Stimulated activated CD8-positive, alpha-beta memory T cell treated with anti-CD3 and anti-CD28 coated beads, Interleukin-7, amount 100 ng/mL, for 48 hours (primary cell): ENCODE measurements at regions not wholly inside any gene's neighbourhood (a gene's known extent, or its start where the extent isn't known, plus 50 kb on each side); places are given as distances from the start of the nearest gene placed in this dataset.

Source experiments
- DNase-seq, 2 donors: peaks; one replicate each; pipeline ENCODE4 v3.0.0-alpha.2; 2020; ENCODE audit warnings: low read depth in 1 of 2; ENCODE audit errors: extremely low read depth in 1 of 2

DNA sequence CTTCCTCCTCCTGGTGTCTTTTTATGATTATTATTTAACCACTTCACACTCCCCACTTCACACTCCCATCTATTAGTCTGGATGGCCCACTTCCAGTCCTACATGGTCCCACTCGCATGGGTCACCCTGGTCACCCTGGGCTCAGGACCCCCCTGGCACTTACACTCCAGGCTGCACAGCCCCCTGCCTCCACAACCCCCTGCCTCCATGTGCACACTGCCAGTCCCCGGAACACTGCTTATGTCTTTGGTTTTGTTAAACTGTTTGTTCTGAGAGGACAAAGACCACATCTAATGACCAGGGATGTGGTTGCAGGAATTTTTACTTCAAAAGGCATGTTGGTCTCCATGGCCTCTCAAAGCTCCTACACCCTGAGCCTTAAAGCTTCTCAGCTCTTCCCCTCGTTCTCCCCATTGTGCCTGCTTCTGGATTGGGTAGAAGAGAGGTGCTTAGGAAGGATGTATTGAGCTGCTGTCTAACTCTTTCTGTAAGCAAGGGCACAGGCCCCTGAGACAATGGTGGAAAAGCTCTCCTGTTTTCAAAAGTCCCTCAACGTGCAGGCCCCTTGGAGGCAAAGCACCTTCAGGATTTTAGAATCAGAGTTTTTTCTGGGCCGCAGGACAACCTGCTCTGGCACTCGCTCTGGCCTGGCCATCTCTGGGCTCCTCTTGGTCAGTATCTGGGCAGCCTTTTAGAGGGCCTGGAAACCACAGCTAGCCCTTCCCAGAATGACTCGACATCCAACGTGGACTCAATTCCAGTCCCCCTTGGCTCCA lies 150.0 kb upstream of the HAAO start:
- no peak for DNase-seq

DNA sequence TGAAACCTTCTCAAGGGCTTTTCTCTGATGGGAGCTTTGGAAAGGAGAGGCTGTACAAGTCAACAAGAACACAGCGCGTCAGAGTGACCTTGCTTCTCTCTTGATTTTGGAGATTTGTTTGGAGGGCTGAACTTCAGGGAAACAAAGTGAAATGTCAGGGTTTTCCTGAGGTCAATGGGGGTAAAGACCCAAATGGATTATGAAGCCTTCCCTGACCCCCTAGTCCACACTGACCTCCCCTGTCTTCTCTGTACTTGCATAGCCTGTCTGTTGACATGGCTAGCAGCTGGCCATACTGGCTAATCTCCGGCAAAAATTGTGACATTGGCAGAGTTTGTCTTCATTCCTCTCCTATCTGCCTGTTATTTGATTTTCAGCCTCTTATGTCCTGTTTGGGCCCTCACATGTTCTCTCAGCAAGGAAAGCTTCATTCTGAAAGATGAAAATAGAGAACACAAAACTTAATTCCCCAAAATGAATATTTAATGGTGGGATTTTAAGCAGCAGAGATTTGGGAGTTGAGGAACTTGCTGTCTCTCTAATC lies 149.3 kb upstream of the HAAO start:
- DNase-seq: no peak

DNA sequence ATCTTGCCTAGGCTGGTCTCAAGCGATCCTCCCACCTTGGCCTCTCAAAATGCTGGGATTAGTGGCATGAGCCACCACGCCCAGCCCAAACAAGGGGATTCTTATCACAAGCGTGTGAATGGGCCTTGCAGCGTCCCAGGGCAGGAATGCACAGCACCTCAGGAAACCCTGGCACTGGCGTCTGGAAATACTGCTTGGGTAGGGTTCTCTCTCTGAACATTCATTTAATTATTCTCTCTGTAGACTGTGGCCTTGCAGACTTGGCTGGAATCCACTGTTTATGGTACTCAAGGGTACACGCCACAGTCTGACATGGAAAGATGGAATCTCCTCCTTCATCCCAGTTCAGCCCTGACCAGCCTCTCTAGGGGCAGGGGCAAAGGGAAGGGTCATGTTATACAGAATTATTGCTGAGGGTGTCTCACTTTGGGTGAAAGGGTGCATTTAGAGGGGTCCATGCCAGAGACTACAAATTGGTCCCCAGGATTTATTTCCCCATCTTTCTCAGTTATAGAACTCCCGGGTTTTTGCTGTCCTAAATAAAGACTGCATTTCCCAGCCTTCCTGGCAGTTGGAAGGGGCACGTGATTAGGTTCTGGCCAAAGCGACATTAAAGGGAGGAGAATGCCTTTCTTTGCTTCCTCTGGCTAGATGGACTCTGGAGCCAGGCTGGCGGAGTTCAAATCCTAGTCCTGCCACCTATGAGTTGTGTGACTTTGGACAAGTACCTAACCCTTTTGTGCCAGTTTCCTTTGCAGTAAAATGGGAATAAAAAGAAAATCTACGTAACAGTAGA lies 147.2 kb upstream of the HAAO start:
- no peak for DNase-seq

DNA sequence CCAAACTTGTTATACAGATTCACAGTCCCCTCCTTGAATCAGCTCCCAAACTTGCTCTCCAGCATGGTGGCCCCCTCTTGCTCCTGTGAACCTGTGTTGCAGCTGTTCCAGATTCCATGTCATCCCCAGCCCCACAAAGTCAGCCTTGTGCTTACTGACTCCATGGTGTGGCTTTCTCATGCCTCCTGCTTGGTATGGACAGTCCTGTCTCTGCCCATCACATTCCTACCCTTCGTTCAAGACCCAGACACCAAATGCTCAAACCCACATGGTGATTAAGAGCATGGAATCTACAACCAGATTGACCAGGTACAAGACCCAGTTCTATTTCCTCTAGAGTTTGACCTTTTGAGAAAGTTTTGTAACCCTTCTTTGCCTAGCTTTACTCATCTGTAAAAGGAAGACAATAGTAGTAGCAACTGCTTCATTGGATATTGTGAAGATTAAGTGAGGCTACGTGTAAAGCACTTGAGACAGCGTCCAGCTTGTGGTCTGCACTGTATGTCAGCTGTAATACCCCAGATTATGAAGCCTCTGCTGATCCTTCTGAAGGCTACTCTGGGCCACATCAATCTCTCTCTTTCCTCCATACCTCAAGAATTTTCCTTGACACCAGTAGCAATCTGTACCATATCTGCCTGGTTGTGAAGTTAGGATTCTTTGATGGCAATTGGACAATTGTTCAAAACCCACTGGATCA lies 146.4 kb upstream of the HAAO start:
- DNase-seq: no peak

DNA sequence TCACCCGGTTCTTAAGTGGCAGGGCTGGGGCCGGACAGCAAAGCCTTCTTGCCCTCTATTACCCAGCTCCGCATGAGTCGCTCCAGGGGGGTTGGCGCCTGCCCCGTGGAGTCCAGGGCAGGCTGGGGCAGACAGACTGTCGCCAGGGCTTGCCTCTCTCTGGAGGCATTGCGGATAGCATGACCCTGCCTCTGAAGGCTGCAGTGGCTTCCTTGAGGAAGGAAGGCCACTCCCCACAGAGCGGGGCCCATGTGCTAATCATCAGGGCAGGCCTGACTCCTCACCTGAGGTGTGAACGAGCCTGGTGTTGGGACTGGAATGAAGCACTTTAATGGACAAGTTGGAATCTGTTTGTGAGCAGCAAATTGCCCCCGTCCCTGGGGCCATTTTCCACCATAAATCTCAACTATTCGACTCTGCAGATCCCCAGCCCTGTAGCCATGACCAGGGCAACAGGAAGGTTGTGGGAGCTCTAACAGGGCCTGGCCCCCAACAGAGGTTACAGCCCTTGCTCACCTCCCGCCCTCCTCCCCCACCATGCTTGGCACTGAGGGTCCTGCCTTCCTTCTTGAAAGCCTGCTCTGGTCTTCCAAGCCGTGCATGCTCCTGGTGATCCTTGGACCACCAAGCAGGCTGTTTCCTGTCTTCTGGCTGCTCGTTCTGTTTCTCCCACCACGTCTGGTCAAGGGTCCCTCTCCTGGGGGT lies 144.9 kb upstream of the HAAO start:
- DNase-seq: no peak

DNA sequence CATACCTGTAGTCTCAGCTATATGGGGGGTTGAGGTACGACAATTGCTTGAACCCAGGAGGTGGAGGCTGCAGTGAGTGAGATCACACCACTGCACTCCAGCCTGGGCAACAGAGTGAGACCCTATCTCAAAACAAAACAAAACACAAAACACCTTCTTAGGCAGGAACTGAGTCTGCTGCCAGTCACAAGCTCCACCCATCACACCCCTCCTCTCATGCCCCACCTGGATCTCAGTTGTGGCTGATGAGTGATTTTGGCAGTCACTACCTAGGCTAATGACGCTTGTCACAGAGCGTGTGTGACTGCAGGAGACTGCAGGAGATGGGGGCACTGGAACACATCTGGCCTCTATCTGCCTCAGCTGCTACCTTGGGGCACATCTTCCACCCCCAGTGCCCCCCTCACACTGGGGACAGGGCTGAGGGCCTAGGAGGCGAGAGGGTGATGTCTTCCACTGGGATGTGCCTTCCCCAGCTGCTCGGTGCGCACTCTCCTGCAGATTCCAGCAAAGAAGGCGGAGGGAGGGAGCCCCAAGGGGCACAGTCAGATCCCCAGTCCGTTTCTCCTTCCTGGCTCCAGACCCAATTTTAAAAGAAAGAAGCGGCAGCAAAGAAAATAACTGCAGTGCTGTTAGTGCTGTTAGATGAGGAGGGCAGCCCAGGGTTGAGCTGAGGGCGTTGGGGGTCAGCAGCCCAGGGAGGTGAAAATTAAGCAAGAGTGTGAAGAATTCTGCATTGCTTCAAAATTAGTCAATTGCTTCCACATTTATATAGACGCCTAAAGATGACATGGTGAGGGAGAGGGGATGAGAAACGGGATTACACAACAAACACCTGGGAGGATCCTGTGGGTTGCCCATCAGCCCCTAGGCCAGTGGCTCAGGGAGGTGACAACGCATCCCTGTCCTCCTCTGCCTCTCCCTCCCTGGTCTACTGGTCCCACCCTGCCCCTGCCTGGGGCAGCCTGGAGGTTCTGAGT lies 143.6 kb upstream of the HAAO start:
- DNase-seq: no peak

DNA sequence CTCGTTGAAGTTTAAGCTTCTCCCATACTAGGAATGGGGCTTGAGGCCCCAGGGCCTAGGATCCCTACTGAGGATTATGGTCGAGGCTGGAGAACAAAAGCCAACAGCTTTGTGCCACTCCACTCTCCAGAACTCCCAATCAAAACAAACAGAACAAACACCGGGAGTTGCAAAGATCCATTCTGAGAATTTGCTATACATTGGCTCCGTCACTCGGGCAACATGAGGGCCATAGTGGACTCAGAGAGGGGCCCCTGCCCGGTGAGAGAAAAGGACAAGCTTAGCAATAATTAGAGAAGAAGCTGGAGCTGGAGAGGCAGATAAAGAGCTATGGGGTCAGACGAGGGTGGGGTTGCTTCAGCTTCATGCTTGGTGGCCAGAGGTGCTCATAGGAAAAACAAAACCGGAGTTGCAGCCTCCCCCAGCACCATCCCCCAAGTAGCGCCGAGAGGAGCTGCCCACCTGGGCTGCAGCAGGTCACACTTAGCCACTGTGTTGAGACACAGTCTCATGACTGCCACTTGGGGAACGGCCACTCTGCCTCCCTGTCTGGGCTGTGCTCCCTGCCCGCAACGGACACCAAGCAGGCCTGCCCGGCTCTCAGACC lies 142.3 kb upstream of the HAAO start:
- DNase-seq: no peak

DNA sequence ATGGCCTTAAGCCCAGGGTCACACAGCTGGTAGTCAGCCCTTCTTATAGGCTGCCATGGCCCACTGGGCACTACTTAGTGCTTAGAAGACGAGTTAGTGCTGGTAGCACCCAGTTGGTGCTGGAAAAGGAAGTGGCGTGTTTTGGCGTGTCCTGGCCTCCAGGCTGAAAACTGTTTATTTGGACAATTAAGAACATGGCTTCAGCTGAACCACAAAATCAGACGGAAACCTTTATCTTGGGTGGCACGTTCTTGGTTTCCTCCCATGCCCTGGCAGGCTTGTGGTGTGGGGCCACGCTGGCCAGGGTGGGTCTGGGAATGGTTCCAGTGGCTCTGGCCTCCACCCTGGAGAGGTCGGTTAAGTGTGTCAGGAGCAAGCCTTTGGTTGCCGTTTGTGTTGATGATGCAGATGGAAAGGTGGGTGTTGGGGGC lies 141.5 kb upstream of the HAAO start:
- no peak for DNase-seq

DNA sequence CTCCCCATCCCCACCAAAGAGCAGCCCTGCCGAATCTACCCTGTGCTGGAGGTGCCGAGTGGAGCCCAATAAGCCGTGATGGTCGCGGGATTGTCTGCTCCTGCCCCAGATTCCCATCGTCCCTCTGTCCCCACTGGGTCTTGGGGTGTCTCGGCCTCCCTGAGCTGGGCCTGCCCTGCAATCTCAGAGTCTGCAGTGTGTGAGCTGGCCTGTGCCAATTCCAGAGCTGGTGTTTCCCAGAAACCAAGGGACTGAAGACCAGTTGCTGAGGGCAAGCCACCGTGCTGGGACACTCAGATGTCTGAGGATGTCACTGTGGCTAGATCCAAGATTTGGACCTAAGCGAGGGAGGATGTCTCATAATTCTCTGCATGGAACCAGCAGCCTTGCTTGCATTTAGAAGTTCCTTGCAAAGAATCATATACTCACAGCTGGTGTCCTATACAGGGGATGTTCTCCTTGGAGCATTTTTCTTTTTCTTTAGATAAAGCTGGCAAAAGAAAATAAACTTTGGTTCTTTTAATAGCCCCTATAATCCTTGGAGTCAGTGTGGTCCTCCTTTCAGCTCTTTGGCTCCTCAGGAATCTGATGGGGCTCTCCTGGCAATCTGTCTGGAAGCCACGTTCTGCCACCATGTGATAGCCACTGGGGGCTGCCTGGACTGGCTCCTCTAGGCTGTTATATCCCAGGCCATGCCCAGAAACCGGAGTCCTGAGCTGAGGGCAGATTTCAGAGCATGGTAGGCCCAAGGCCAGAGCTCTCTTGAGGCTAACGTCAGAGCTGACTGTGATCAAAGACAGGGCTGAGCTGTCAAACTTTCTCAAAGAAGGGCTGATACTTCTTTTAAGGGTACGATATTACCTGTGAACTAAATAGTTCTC lies 140.1 kb upstream of the HAAO start:
- no peak for DNase-seq

DNA sequence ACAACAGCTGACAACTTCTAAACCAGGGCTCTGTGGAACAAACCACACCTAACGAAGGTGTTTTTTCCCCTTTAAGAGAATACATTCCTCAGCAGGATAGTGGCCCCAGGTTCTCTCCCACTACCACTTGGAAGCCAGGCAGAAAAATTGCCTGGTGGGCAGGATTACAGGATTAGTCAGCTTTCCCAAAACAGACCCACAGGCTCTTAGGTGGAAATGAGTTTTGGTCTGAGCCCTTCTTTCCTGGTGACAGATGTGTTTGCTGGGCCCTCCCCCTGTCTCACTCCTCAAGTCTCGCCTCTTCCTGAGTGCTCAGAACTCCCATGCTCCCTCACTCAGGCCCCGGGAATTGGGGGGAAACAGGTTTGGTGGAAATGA lies 139.4 kb upstream of the HAAO start:
- no peak for DNase-seq

DNA sequence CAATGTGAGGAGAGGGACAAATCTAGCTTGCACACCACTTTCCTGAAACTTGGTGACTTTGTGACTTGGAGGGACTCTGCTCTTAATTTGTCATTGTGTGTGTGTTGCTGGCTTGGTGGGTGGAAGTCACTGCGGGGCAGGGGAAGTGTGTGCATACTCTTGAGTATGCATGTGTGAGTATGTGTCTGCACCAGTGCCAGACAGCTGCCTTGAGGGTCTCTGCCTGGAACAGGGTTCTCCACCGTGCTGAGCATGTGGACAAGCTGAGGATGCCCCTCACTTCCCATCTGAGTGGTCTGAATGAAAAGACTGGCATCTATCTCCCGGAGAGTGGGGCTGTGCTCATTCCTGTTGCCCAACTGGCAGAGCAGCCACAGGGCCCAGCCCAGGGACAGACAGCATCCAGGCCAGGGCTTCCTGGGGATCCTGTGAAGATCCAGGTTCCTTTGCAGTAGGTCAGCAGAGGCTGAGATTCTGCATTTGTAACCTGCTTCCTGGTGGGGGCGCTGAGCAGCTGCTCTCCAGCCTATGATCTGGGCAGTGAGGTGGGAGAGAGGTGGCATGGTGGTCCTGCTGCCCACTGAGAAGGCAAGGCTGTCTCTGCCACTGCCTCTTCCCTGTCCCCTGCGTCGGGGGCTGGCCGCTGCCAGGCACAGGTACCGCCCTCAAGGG lies 138.9 kb upstream of the HAAO start:
- no peak for DNase-seq

DNA sequence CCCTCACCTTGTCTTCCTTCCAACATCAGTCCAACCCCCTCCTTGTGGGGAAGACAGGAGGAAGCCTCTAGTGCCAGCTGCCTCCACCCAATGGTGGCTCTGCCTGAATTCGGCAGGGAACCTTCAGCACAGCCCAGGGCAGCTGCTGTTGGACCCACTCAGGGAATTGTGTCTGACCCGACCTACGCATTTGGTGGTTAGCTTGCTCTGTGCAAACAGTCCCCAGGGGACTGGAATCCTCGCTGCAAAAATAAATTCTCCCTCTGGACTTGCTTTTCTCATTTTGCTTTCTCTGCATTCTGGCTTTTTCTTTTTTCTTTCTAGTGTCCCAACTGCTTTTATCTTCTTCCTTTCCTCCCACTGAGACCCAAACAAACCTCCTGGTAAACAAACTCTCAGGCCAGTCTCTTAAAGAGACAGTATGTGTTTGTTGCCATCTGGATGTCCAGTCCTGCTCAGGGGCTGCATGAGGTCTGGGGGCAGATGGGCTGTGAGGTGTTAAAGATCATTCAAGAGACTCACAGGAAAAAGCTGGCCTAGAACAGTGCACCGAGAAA lies 137.7 kb upstream of the HAAO start:
- no peak for DNase-seq

DNA sequence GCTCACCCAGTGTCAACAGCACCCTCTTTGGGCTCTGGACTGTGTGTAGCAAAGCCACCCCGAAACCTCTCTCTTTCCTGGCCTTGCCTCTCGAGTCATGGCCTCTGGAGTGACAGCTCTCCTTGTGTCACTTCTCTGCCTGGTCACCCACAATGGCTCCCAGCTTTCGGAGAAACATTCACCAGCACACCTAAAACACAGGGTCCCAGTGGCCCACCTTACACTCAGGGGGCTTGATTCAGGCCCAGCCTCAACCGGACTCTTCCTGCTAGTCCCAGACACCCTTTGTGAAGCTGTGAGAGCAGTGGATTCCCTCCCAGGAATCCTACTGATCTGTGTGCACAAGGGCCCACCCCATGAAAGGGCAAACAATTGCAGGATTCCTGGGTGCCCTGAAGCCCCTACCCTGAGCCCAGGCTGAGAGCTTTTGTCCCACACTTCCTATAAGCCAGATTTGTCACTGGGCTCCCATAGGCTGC lies 137.2 kb upstream of the HAAO start:
- no peak for DNase-seq

DNA sequence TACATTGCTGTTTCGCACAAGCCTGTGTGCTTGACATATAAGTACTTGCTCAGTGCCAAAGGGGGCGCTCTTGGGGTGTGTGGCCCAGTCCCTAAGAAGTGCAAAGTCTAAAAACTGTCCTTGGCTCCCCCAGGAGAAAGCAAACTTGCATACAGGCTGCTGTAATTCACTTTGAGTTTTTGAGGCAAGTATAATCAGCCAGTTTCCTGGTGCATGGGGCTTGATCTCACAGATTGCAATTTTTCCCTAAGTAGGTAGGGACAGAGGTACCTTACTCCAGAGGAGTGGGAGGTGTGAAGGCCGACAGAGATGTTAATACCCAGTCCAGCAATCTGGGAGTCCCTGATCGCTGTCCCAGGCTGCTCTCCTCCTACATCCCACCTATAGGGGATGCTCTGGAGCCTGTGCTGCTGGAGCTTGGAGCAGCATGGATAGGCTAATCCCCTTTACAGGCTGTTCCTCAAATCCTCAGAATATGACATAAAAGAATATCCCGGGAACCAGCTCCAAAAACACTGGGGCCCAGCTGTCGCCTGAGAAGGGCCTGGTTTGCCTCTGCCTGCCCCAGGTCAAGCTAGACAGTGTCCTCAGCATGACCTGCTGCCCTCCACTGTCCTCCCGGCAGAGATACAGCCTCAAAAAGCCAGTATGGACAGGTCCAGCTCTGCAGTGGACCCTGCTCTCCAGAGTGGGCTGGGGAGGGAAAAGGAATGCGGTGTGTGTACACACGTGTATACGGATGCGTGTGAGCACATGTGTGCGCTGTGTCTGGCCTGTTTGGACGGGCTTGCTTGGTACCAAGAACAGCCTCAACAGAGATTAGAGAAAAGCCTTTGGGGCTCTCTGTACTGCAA lies 136.5 kb upstream of the HAAO start:
- DNase-seq: no peak

DNA sequence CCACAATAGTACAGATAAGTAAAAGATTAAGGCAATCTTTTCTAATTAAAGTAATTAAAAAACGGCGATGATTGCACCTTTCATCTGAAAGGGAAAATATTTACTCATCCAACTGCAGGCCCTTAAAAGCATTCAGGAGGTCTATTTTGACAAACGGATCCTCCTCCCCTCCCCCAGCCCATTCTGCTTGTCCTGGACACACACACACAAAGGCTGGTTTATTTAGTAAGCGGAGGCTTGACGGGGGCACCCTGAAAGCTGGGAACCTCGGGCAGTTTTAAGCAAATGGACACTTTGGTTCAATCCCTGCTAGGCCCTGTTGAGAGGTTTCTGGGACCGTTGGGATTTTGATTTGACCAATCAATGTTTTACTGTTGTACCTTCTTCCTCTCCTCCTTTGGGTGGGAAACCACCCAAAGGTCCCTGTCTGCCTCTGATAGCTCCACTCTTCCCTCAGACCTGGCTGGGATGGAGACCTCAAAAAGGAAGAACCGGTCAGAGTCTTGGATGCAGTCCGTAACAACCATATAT lies 135.8 kb upstream of the HAAO start:
- no peak for DNase-seq
